IMR-90 (cell line): ENCODE measurements at regions not wholly inside any gene's neighbourhood (a gene's known extent, or its start where the extent isn't known, plus 50 kb on each side); places are given as distances from the start of the nearest gene placed in this dataset.

Experiments used
- ATAC-seq: fragments of 200-7000 bp; cut with Tn5 transposase; 2 replicates; pipeline ENCODE4 v1.9.1; 2020; ENCODE audit warnings: low read depth, mild to moderate bottlenecking, moderate library complexity
- BruUV-seq: library from RNA; stranded (reverse); fragments of 400-500 nt; replicated peaks from 2 replicates; lab custom pipeline; 2021; lab: Mats Ljungman, UMichigan
- CTCF ChIA-PET: fragments of 300-600 bp; formaldehyde crosslinking; extraction: SDS; loops from one replicate; lab custom pipeline; 2021; ENCODE audit warnings: antibody characterized with exemption; lab: Yijun Ruan, JAX
- POLR2A ChIA-PET: fragments of 300-600 bp; sonication (Branson Sonifier 250); formaldehyde crosslinking; loops from one replicate; lab custom pipeline; 2022; ENCODE audit warnings: antibody characterized with exemption; ENCODE audit not compliant: unreplicated experiment; lab: Charles Lee
- DNase-seq: peaks from one replicate; pipeline ENCODE4 v3.0.0; 2013
- H2AFZ ChIP-seq: replicated peaks from 2 replicates; pipeline ENCODE3; 2013; ENCODE audit warnings: low read length, mild to moderate bottlenecking; ENCODE audit not compliant: poor library complexity
- H2AK5ac ChIP-seq: 2 replicates; pipeline ENCODE4 v1.6.1; 2013; ENCODE audit warnings: low read depth, low read length, inconsistent platforms
- H2AK9ac ChIP-seq: replicated peaks from 2 replicates; pipeline ENCODE3; 2013; ENCODE audit warnings: mild to moderate bottlenecking, low read depth, low read length, moderate library complexity; ENCODE audit not compliant: poor library complexity
- H2BK120ac ChIP-seq: 2 replicates; pipeline ENCODE4 v1.6.1; 2013; ENCODE audit warnings: low read depth, low read length, inconsistent platforms
- H2BK15ac ChIP-seq: 3 replicates; pipeline ENCODE4 v1.6.1; 2013; ENCODE audit warnings: low read depth, low read length, inconsistent platforms
- H2BK20ac ChIP-seq: 2 replicates; pipeline ENCODE4 v1.6.1; 2013; ENCODE audit warnings: low read depth, mild to moderate bottlenecking, inconsistent platforms, low read length, moderate library complexity
- H2BK5ac ChIP-seq: 2 replicates; pipeline ENCODE4 v1.6.1; 2013; ENCODE audit warnings: mild to moderate bottlenecking, low read depth, low read length, inconsistent platforms; ENCODE audit not compliant: poor library complexity, severe bottlenecking
- H3K14ac ChIP-seq: replicated peaks from 2 replicates; pipeline ENCODE4 v1.6.1; 2013; ENCODE audit warnings: low read depth, low read length, inconsistent platforms
- H3K18ac ChIP-seq: 2 replicates; pipeline ENCODE4 v1.6.1; 2013; ENCODE audit warnings: low read depth, low read length, control low read depth
- H3K23ac ChIP-seq: 2 replicates; pipeline ENCODE4 v1.6.1; 2013; ENCODE audit warnings: low read depth, low read length, inconsistent platforms
- H3K27ac ChIP-seq: 2 replicates; pipeline ENCODE4 v1.5.1; 2013; ENCODE audit warnings: mild to moderate bottlenecking, control low read depth, low read length; ENCODE audit not compliant: insufficient read depth
- H3K27me3 ChIP-seq: 2 replicates; pipeline ENCODE4 v1.6.1; 2013; ENCODE audit warnings: low read length; ENCODE audit not compliant: control insufficient read depth, insufficient read depth
- H3K36me3 ChIP-seq: 2 replicates; pipeline ENCODE4 v1.6.1; 2013; ENCODE audit warnings: low read length, mixed read lengths; ENCODE audit not compliant: control insufficient read depth, insufficient read depth
- H3K4ac ChIP-seq: 2 replicates; pipeline ENCODE4 v1.6.1; 2013; ENCODE audit warnings: low read depth, low read length, inconsistent platforms
- H3K4me1 ChIP-seq: 2 replicates; pipeline ENCODE4 v1.6.1; 2013; ENCODE audit warnings: low read length, mixed read lengths; ENCODE audit not compliant: control insufficient read depth, insufficient read depth
- H3K4me2 ChIP-seq: 2 replicates; pipeline ENCODE4 v1.6.1; 2013; ENCODE audit warnings: low read depth, mild to moderate bottlenecking, control low read depth, low read length, moderate library complexity
- H3K4me3 ChIP-seq: 2 replicates; pipeline ENCODE4 v1.5.1; 2013; ENCODE audit warnings: low read depth, mild to moderate bottlenecking, control low read depth, low read length, moderate library complexity; ENCODE audit not compliant: insufficient read depth
- H3K56ac ChIP-seq: 2 replicates; pipeline ENCODE4 v1.6.1; 2013; ENCODE audit warnings: low read length, inconsistent platforms; ENCODE audit not compliant: insufficient read depth; ENCODE audit errors: extremely low read depth
- H3K79me1 ChIP-seq, 2 experiments: 2 replicates each; pipeline ENCODE4 v1.6.1; 2013; ENCODE audit warnings: low read length in 2 of 2, inconsistent platforms in 1 of 2, low read depth in 1 of 2
- H3K9ac ChIP-seq: 2 replicates; pipeline ENCODE4 v1.6.1; 2013; ENCODE audit warnings: low read depth, low read length, control low read depth
- H3K9me1 ChIP-seq: 2 replicates; pipeline ENCODE4 v1.6.1; 2013; ENCODE audit warnings: low read length, inconsistent platforms; ENCODE audit not compliant: insufficient read depth
- H3K9me3 ChIP-seq: 2 replicates; pipeline ENCODE4 v1.6.1; 2013; ENCODE audit warnings: low read length; ENCODE audit not compliant: control insufficient read depth, insufficient read depth
- H4K20me1 ChIP-seq: 2 replicates; pipeline ENCODE4 v1.6.1; 2013; ENCODE audit warnings: low read length, inconsistent platforms; ENCODE audit not compliant: insufficient read depth
- H4K5ac ChIP-seq: 2 replicates; pipeline ENCODE4 v1.6.1; 2013; ENCODE audit warnings: mild to moderate bottlenecking, low read depth, low read length, control low read depth
- H4K8ac ChIP-seq, 2 experiments: 2 replicates each; pipeline ENCODE4 v1.6.1; 2013; ENCODE audit warnings: low read depth in 2 of 2, low read length in 2 of 2, control low read depth in 1 of 2, inconsistent platforms in 1 of 2
- H4K91ac ChIP-seq: 2 replicates; pipeline ENCODE4 v1.6.1; 2013; ENCODE audit warnings: low read depth, low read length, inconsistent platforms; ENCODE audit not compliant: insufficient read depth
- BHLHE40 ChIP-seq: fragments of 150-350 bp; IDR thresholded peaks from 2 replicates; pipeline ENCODE4 v1.6.1; 2016; ENCODE audit warnings: mild to moderate bottlenecking, low read depth, low read length
- CEBPB ChIP-seq: IDR thresholded peaks from 2 replicates; pipeline ENCODE4 v1.6.1; 2012; ENCODE audit warnings: low read depth, low read length, improper control_type of control experiment
- CHD1 ChIP-seq: IDR thresholded peaks from 2 replicates; pipeline ENCODE4 v1.6.1; 2012; ENCODE audit warnings: low read depth, low read length, improper control_type of control experiment
- FOS ChIP-seq: fragments of 150-350 bp; IDR thresholded peaks from 2 replicates; pipeline ENCODE4 v1.6.1; 2016; ENCODE audit warnings: low read depth, low read length
- MAFK ChIP-seq: IDR thresholded peaks from 2 replicates; pipeline ENCODE4 v1.6.1; 2012; ENCODE audit warnings: low read depth, low read length, improper control_type of control experiment
- MAZ ChIP-seq: IDR thresholded peaks from 2 replicates; pipeline ENCODE4 v1.6.1; 2012; ENCODE audit warnings: low read depth, mild to moderate bottlenecking, low read length, improper control_type of control experiment, moderate library complexity, borderline replicate concordance
- MXI1 ChIP-seq: IDR thresholded peaks from 2 replicates; pipeline ENCODE4 v1.6.1; 2012; ENCODE audit warnings: low read depth, mild to moderate bottlenecking, low read length, moderate library complexity, borderline replicate concordance
- NFE2L2 ChIP-seq: fragments of 150-350 bp; IDR thresholded peaks from 2 replicates; pipeline ENCODE4 v1.6.1; 2016; ENCODE audit warnings: low read depth, mild to moderate bottlenecking, low read length
- POLR2A ChIP-seq: IDR thresholded peaks from 2 replicates; pipeline ENCODE4 v1.6.1; 2012; ENCODE audit warnings: mild to moderate bottlenecking, low read depth, low read length
- RAD21 ChIP-seq: IDR thresholded peaks from 2 replicates; pipeline ENCODE4 v1.6.1; 2012; ENCODE audit warnings: low read length, improper control_type of control experiment
- RCOR1 ChIP-seq: IDR thresholded peaks from 2 replicates; pipeline ENCODE4 v1.6.1; 2012; ENCODE audit warnings: mild to moderate bottlenecking, low read length, improper control_type of control experiment; ENCODE audit not compliant: insufficient replicate concordance
- RFX5 ChIP-seq: IDR thresholded peaks from 2 replicates; pipeline ENCODE4 v1.8.0; 2012; ENCODE audit warnings: low read depth, mild to moderate bottlenecking, low read length, moderate library complexity
- SMC3 ChIP-seq: fragments of 150-350 bp; IDR thresholded peaks from 2 replicates; pipeline ENCODE4 v1.6.1; 2016; ENCODE audit warnings: low read depth, mild to moderate bottlenecking, antibody characterized with exemption, low read length, moderate library complexity
- USF2 ChIP-seq: fragments of 150-350 bp; IDR thresholded peaks from 2 replicates; pipeline ENCODE4 v1.6.1; 2017; ENCODE audit warnings: mild to moderate bottlenecking, antibody characterized with exemption, low read length, low read depth
- WGBS, 2 experiments: methylation state at CpG; one replicate each; pipeline versions ENCODE4 v1.1.5 to v1.1.7; 2013; ENCODE audit warnings: missing lambda C conversion rate in 2 of 2; ENCODE audit not compliant: insufficient read length in 1 of 2; ENCODE audit errors: extremely low coverage in 2 of 2; 5-methylcytosine and 5-hydroxymethylcytosine counted together
- dilution Hi-C: fragments of 300-500 bp; cut with HindIII; formaldehyde crosslinking; loops from one replicate; pipeline ENCODE4 v1.14.3; 2018; ENCODE audit warnings: low sequenced_read_pairs; ENCODE audit not compliant: unreplicated experiment
- in situ Hi-C: fragments of 300-500 bp; cut with MboI; formaldehyde crosslinking; loops from 3 replicates; pipeline ENCODE4 v1.14.3; 2019; ENCODE audit warnings: low sequenced_read_pairs, inconsistent platforms, mixed read lengths
- intact Hi-C: fragments of 100-400 bp; cut with micrococcal nuclease; formaldehyde crosslinking; loops from 2 replicates; pipeline ENCODE4 v1.10.0; 2022
- TF ChIP-seq, protein P1 (sequence below): fragments of 150-350 bp; IDR thresholded peaks from 2 replicates; pipeline ENCODE4 v1.6.1; 2016; ENCODE audit warnings: low read depth, mild to moderate bottlenecking, low read length, moderate library complexity, borderline replicate concordance
- TF ChIP-seq, protein P2 (sequence below): conservative IDR thresholded peaks from 2 replicates; pipeline ENCODE4 v1.5.1; 2012; ENCODE audit warnings: mild to moderate bottlenecking, low read depth, low read length, improper control_type of control experiment

DNA sequence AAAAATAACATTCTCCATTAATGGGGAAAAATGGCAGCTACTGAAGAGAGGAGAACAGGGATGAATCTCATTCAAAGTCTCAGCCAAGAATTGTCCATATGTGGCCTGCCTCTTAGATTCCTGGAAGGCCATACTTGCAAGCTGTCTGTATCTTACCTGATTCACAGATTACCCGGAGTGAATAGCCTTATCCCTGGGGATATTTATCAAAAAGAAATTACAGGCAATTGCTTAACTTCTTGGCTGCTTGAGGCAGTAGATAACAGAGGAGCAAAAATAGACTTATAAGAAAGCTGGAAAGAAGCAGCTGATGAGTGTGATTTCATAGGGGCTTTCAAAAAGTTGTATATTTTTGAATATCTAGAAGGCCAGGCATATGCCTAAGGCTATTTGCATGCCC lies 68.8 kb upstream of the PPP1R2C start:
- no peak for DNase-seq
- H2AK9ac ChIP-seq, result no peak overlapping the region
- no peak overlapping the region for H3K9ac ChIP-seq
- in situ Hi-C loops (no loop called here), intact Hi-C loops (no loop called here), dilution Hi-C loops (no loop called here)
- no peak overlapping the region for H3K23ac ChIP-seq
- WGBS, 2 experiments, result no CpG with 5 or more reads among the region's 1 CpG
- no peak overlapping the region for H3K4me2 ChIP-seq
- H3K27me3 ChIP-seq, result no peaks in the 10 kb centered on the region
- H4K91ac ChIP-seq, result no peak overlapping the region
- no peak overlapping the region for H3K18ac ChIP-seq
- no peak overlapping the region for H2BK15ac ChIP-seq
- H2AK5ac ChIP-seq, result no peak overlapping the region
- H2AFZ ChIP-seq, result no peak overlapping the region
- no peak for ATAC-seq
- BruUV-seq, result no TSS peak
- H4K5ac ChIP-seq, result no peak overlapping the region
- ChIA-PET CTCF (no interaction called here), POLR2A (no interaction called here)
- no peak overlapping the region for H2BK120ac ChIP-seq
- no peak overlapping the region for H3K56ac ChIP-seq
- no peak overlapping the region for H2BK5ac ChIP-seq
- H3K9me3 ChIP-seq, result no peaks in the 10 kb centered on the region
- H3K4me3 ChIP-seq, result no peak overlapping the region
- H3K4ac ChIP-seq, result no peak overlapping the region
- H3K4me1 ChIP-seq, result no peaks in the 10 kb centered on the region
- H3K36me3 ChIP-seq, result no peaks in the 10 kb centered on the region
- H3K14ac ChIP-seq, result no peak overlapping the region
- TF ChIP-seq POLR2A (no peak), NFE2L2 (no peak), CEBPB (no peak), RAD21 (no peak), MAZ (no peak), RFX5 (no peak), CHD1 (no peak), MAFK (no peak), MXI1 (no peak), RCOR1 (no peak), SMC3 (no peak), USF2 (no peak), FOS (no peak), BHLHE40 (no peak)
- TF ChIP-seq, protein P1, sequence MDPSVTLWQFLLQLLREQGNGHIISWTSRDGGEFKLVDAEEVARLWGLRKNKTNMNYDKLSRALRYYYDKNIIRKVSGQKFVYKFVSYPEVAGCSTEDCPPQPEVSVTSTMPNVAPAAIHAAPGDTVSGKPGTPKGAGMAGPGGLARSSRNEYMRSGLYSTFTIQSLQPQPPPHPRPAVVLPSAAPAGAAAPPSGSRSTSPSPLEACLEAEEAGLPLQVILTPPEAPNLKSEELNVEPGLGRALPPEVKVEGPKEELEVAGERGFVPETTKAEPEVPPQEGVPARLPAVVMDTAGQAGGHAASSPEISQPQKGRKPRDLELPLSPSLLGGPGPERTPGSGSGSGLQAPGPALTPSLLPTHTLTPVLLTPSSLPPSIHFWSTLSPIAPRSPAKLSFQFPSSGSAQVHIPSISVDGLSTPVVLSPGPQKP, result no peak
- TF ChIP-seq, protein P2, sequence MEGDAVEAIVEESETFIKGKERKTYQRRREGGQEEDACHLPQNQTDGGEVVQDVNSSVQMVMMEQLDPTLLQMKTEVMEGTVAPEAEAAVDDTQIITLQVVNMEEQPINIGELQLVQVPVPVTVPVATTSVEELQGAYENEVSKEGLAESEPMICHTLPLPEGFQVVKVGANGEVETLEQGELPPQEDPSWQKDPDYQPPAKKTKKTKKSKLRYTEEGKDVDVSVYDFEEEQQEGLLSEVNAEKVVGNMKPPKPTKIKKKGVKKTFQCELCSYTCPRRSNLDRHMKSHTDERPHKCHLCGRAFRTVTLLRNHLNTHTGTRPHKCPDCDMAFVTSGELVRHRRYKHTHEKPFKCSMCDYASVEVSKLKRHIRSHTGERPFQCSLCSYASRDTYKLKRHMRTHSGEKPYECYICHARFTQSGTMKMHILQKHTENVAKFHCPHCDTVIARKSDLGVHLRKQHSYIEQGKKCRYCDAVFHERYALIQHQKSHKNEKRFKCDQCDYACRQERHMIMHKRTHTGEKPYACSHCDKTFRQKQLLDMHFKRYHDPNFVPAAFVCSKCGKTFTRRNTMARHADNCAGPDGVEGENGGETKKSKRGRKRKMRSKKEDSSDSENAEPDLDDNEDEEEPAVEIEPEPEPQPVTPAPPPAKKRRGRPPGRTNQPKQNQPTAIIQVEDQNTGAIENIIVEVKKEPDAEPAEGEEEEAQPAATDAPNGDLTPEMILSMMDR, result no peak
- H2BK20ac ChIP-seq, result no peak overlapping the region
- no peaks in the 10 kb centered on the region for H3K9me1 ChIP-seq
- no peaks in the 10 kb centered on the region for H3K79me1 ChIP-seq
- H4K20me1 ChIP-seq, result no peaks in the 10 kb centered on the region
- no peak overlapping the region for H4K8ac ChIP-seq
- H3K27ac ChIP-seq, result no peak overlapping the region
